IMR-90 (cell line): ENCODE measurements at regions not wholly inside any gene's neighbourhood (a gene's known extent, or its start where the extent isn't known, plus 50 kb on each side); places are given as distances from the start of the nearest gene placed in this dataset.

Experiments
- ATAC-seq: fragments of 200-7000 bp; cut with Tn5 transposase; 2 replicates; pipeline ENCODE4 v1.9.1; 2020; ENCODE audit warnings: low read depth, mild to moderate bottlenecking, moderate library complexity
- BruUV-seq: library from RNA; stranded (reverse); fragments of 400-500 nt; replicated peaks from 2 replicates; lab custom pipeline; 2021; lab: Mats Ljungman, UMichigan
- CTCF ChIA-PET: fragments of 300-600 bp; formaldehyde crosslinking; extraction: SDS; loops from one replicate; lab custom pipeline; 2021; ENCODE audit warnings: antibody characterized with exemption; lab: Yijun Ruan, JAX
- POLR2A ChIA-PET: fragments of 300-600 bp; sonication (Branson Sonifier 250); formaldehyde crosslinking; loops from one replicate; lab custom pipeline; 2022; ENCODE audit warnings: antibody characterized with exemption; ENCODE audit not compliant: unreplicated experiment; lab: Charles Lee
- DNase-seq: peaks from one replicate; pipeline ENCODE4 v3.0.0; 2013
- H2AFZ ChIP-seq: replicated peaks from 2 replicates; pipeline ENCODE3; 2013; ENCODE audit warnings: low read length, mild to moderate bottlenecking; ENCODE audit not compliant: poor library complexity
- H2AK5ac ChIP-seq: 2 replicates; pipeline ENCODE4 v1.6.1; 2013; ENCODE audit warnings: low read depth, low read length, inconsistent platforms
- H2AK9ac ChIP-seq: replicated peaks from 2 replicates; pipeline ENCODE3; 2013; ENCODE audit warnings: mild to moderate bottlenecking, low read depth, low read length, moderate library complexity; ENCODE audit not compliant: poor library complexity
- H2BK120ac ChIP-seq: 2 replicates; pipeline ENCODE4 v1.6.1; 2013; ENCODE audit warnings: low read depth, low read length, inconsistent platforms
- H2BK15ac ChIP-seq: 3 replicates; pipeline ENCODE4 v1.6.1; 2013; ENCODE audit warnings: low read depth, low read length, inconsistent platforms
- H2BK20ac ChIP-seq: 2 replicates; pipeline ENCODE4 v1.6.1; 2013; ENCODE audit warnings: low read depth, mild to moderate bottlenecking, inconsistent platforms, low read length, moderate library complexity
- H2BK5ac ChIP-seq: 2 replicates; pipeline ENCODE4 v1.6.1; 2013; ENCODE audit warnings: mild to moderate bottlenecking, low read depth, low read length, inconsistent platforms; ENCODE audit not compliant: poor library complexity, severe bottlenecking
- H3K14ac ChIP-seq: replicated peaks from 2 replicates; pipeline ENCODE4 v1.6.1; 2013; ENCODE audit warnings: low read depth, low read length, inconsistent platforms
- H3K18ac ChIP-seq: 2 replicates; pipeline ENCODE4 v1.6.1; 2013; ENCODE audit warnings: low read depth, low read length, control low read depth
- H3K23ac ChIP-seq: 2 replicates; pipeline ENCODE4 v1.6.1; 2013; ENCODE audit warnings: low read depth, low read length, inconsistent platforms
- H3K27ac ChIP-seq: 2 replicates; pipeline ENCODE4 v1.5.1; 2013; ENCODE audit warnings: mild to moderate bottlenecking, control low read depth, low read length; ENCODE audit not compliant: insufficient read depth
- H3K27me3 ChIP-seq: 2 replicates; pipeline ENCODE4 v1.6.1; 2013; ENCODE audit warnings: low read length; ENCODE audit not compliant: control insufficient read depth, insufficient read depth
- H3K36me3 ChIP-seq: 2 replicates; pipeline ENCODE4 v1.6.1; 2013; ENCODE audit warnings: low read length, mixed read lengths; ENCODE audit not compliant: control insufficient read depth, insufficient read depth
- H3K4ac ChIP-seq: 2 replicates; pipeline ENCODE4 v1.6.1; 2013; ENCODE audit warnings: low read depth, low read length, inconsistent platforms
- H3K4me1 ChIP-seq: 2 replicates; pipeline ENCODE4 v1.6.1; 2013; ENCODE audit warnings: low read length, mixed read lengths; ENCODE audit not compliant: control insufficient read depth, insufficient read depth
- H3K4me2 ChIP-seq: 2 replicates; pipeline ENCODE4 v1.6.1; 2013; ENCODE audit warnings: low read depth, mild to moderate bottlenecking, control low read depth, low read length, moderate library complexity
- H3K4me3 ChIP-seq: 2 replicates; pipeline ENCODE4 v1.5.1; 2013; ENCODE audit warnings: low read depth, mild to moderate bottlenecking, control low read depth, low read length, moderate library complexity; ENCODE audit not compliant: insufficient read depth
- H3K56ac ChIP-seq: 2 replicates; pipeline ENCODE4 v1.6.1; 2013; ENCODE audit warnings: low read length, inconsistent platforms; ENCODE audit not compliant: insufficient read depth; ENCODE audit errors: extremely low read depth
- H3K79me1 ChIP-seq, 2 experiments: 2 replicates each; pipeline ENCODE4 v1.6.1; 2013; ENCODE audit warnings: low read length in 2 of 2, inconsistent platforms in 1 of 2, low read depth in 1 of 2
- H3K9ac ChIP-seq: 2 replicates; pipeline ENCODE4 v1.6.1; 2013; ENCODE audit warnings: low read depth, low read length, control low read depth
- H3K9me1 ChIP-seq: 2 replicates; pipeline ENCODE4 v1.6.1; 2013; ENCODE audit warnings: low read length, inconsistent platforms; ENCODE audit not compliant: insufficient read depth
- H3K9me3 ChIP-seq: 2 replicates; pipeline ENCODE4 v1.6.1; 2013; ENCODE audit warnings: low read length; ENCODE audit not compliant: control insufficient read depth, insufficient read depth
- H4K20me1 ChIP-seq: 2 replicates; pipeline ENCODE4 v1.6.1; 2013; ENCODE audit warnings: low read length, inconsistent platforms; ENCODE audit not compliant: insufficient read depth
- H4K5ac ChIP-seq: 2 replicates; pipeline ENCODE4 v1.6.1; 2013; ENCODE audit warnings: mild to moderate bottlenecking, low read depth, low read length, control low read depth
- H4K8ac ChIP-seq, 2 experiments: 2 replicates each; pipeline ENCODE4 v1.6.1; 2013; ENCODE audit warnings: low read depth in 2 of 2, low read length in 2 of 2, control low read depth in 1 of 2, inconsistent platforms in 1 of 2
- H4K91ac ChIP-seq: 2 replicates; pipeline ENCODE4 v1.6.1; 2013; ENCODE audit warnings: low read depth, low read length, inconsistent platforms; ENCODE audit not compliant: insufficient read depth
- BHLHE40 ChIP-seq: fragments of 150-350 bp; IDR thresholded peaks from 2 replicates; pipeline ENCODE4 v1.6.1; 2016; ENCODE audit warnings: mild to moderate bottlenecking, low read depth, low read length
- CEBPB ChIP-seq: IDR thresholded peaks from 2 replicates; pipeline ENCODE4 v1.6.1; 2012; ENCODE audit warnings: low read depth, low read length, improper control_type of control experiment
- FOS ChIP-seq: fragments of 150-350 bp; IDR thresholded peaks from 2 replicates; pipeline ENCODE4 v1.6.1; 2016; ENCODE audit warnings: low read depth, low read length
- MAFK ChIP-seq: IDR thresholded peaks from 2 replicates; pipeline ENCODE4 v1.6.1; 2012; ENCODE audit warnings: low read depth, low read length, improper control_type of control experiment
- MXI1 ChIP-seq: IDR thresholded peaks from 2 replicates; pipeline ENCODE4 v1.6.1; 2012; ENCODE audit warnings: low read depth, mild to moderate bottlenecking, low read length, moderate library complexity, borderline replicate concordance
- POLR2A ChIP-seq: IDR thresholded peaks from 2 replicates; pipeline ENCODE4 v1.6.1; 2012; ENCODE audit warnings: mild to moderate bottlenecking, low read depth, low read length
- RAD21 ChIP-seq: IDR thresholded peaks from 2 replicates; pipeline ENCODE4 v1.6.1; 2012; ENCODE audit warnings: low read length, improper control_type of control experiment
- RCOR1 ChIP-seq: IDR thresholded peaks from 2 replicates; pipeline ENCODE4 v1.6.1; 2012; ENCODE audit warnings: mild to moderate bottlenecking, low read length, improper control_type of control experiment; ENCODE audit not compliant: insufficient replicate concordance
- RFX5 ChIP-seq: IDR thresholded peaks from 2 replicates; pipeline ENCODE4 v1.8.0; 2012; ENCODE audit warnings: low read depth, mild to moderate bottlenecking, low read length, moderate library complexity
- SMC3 ChIP-seq: fragments of 150-350 bp; IDR thresholded peaks from 2 replicates; pipeline ENCODE4 v1.6.1; 2016; ENCODE audit warnings: low read depth, mild to moderate bottlenecking, antibody characterized with exemption, low read length, moderate library complexity
- WGBS, 2 experiments: methylation state at CpG; one replicate each; pipeline versions ENCODE4 v1.1.5 to v1.1.7; 2013; ENCODE audit warnings: missing lambda C conversion rate in 2 of 2; ENCODE audit not compliant: insufficient read length in 1 of 2; ENCODE audit errors: extremely low coverage in 2 of 2; 5-methylcytosine and 5-hydroxymethylcytosine counted together
- dilution Hi-C: fragments of 300-500 bp; cut with HindIII; formaldehyde crosslinking; loops from one replicate; pipeline ENCODE4 v1.14.3; 2018; ENCODE audit warnings: low sequenced_read_pairs; ENCODE audit not compliant: unreplicated experiment
- in situ Hi-C: fragments of 300-500 bp; cut with MboI; formaldehyde crosslinking; loops from 3 replicates; pipeline ENCODE4 v1.14.3; 2019; ENCODE audit warnings: low sequenced_read_pairs, inconsistent platforms, mixed read lengths
- intact Hi-C: fragments of 100-400 bp; cut with micrococcal nuclease; formaldehyde crosslinking; loops from 2 replicates; pipeline ENCODE4 v1.10.0; 2022
- TF ChIP-seq, protein P1 (sequence below): fragments of 150-350 bp; IDR thresholded peaks from 2 replicates; pipeline ENCODE4 v1.6.1; 2016; ENCODE audit warnings: low read depth, mild to moderate bottlenecking, low read length, moderate library complexity, borderline replicate concordance
- TF ChIP-seq, protein P2 (sequence below): conservative IDR thresholded peaks from 2 replicates; pipeline ENCODE4 v1.5.1; 2012; ENCODE audit warnings: mild to moderate bottlenecking, low read depth, low read length, improper control_type of control experiment
- TF ChIP-seq, protein P3 (sequence below): fragments of 150-350 bp; IDR thresholded peaks from 2 replicates; pipeline ENCODE4 v1.6.1; 2017; ENCODE audit warnings: mild to moderate bottlenecking, antibody characterized with exemption, low read length, low read depth

DNA sequence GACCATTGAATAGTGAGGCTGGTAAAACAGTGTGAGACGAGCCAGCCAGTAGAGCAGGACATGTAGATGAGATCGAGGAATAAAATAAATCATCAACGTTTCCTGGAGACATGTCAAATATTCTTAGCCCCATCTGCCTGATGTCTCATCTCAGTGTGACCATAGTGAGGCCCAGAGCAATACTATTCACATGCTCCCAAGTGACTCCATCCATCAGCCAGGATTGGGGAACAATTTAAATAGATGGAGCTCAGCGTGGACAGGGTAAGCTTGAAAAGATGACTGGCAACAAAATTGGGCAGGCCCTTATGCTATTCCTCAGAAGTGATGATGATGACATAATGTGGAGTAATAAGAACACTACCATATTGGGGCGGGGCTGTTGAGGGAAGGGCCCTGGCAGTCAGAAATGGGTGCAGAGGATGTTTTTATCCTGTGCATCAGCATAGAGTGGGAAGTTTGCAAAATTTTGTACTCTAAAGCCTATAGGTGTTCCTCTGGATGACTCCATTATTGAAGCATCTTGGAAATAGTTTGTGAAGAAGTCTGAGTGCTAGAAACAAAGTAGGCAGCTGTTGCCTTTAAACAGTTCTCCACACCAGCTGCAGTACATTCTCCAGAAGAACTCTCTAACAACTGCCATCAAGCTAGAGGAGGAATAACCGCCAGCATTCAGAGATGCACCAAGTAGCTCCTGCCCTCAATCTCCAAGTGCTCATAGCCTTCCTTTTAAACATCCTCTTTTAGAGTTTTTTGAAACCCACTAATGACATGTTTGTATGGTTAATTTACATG is 333.0 kb downstream of the DCHS2 start:
- no peak overlapping the region for H2BK15ac ChIP-seq
- ChIA-PET CTCF (no interaction called here), POLR2A (no interaction called here)
- no peak overlapping the region for H4K91ac ChIP-seq
- in situ Hi-C loops (no loop called here), intact Hi-C loops (no loop called here), dilution Hi-C loops (no loop called here)
- BruUV-seq = no TSS peak
- H2AK9ac ChIP-seq = no peak overlapping the region
- H4K5ac ChIP-seq = no peak overlapping the region
- no peak overlapping the region for H2AK5ac ChIP-seq
- no peak overlapping the region for H3K27ac ChIP-seq
- H3K9me3 ChIP-seq = peaks cover 2% of the 10 kb centered on the region; the same call in 1 of the 2 replicates
- no peaks in the 10 kb centered on the region for H3K9me1 ChIP-seq
- H3K56ac ChIP-seq = no peak overlapping the region; the same call in 1 of the 2 replicates
- ATAC-seq (no peak), DNase-seq (no peak)
- no peak overlapping the region for H3K23ac ChIP-seq
- WGBS, 2 experiments = 67% methylated on average over 1 of the region's 6 CpGs; no CpG with 5 or more reads in 1 of the 2 experiments
- H3K36me3 ChIP-seq = no peaks in the 10 kb centered on the region
- no peak overlapping the region for H3K18ac ChIP-seq
- H3K79me1 ChIP-seq = no peaks in the 10 kb centered on the region
- H2BK20ac ChIP-seq = no peak overlapping the region
- no peaks in the 10 kb centered on the region for H3K4me1 ChIP-seq
- no peak overlapping the region for H2BK120ac ChIP-seq
- H2AFZ ChIP-seq = no peak overlapping the region
- no peak overlapping the region for H3K4me2 ChIP-seq
- H3K27me3 ChIP-seq = no peaks in the 10 kb centered on the region
- H4K20me1 ChIP-seq = no peaks in the 10 kb centered on the region
- H3K4me3 ChIP-seq = no peak overlapping the region
- no peak overlapping the region for H2BK5ac ChIP-seq
- no peak for TF ChIP-seq BHLHE40
- no peak for TF ChIP-seq SMC3
- TF ChIP-seq, protein P1, sequence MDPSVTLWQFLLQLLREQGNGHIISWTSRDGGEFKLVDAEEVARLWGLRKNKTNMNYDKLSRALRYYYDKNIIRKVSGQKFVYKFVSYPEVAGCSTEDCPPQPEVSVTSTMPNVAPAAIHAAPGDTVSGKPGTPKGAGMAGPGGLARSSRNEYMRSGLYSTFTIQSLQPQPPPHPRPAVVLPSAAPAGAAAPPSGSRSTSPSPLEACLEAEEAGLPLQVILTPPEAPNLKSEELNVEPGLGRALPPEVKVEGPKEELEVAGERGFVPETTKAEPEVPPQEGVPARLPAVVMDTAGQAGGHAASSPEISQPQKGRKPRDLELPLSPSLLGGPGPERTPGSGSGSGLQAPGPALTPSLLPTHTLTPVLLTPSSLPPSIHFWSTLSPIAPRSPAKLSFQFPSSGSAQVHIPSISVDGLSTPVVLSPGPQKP = no peak
- no peak for TF ChIP-seq FOS
- no peak for TF ChIP-seq RCOR1
- no peak for TF ChIP-seq CEBPB
- TF ChIP-seq MXI1 = no peak
- TF ChIP-seq, protein P2, sequence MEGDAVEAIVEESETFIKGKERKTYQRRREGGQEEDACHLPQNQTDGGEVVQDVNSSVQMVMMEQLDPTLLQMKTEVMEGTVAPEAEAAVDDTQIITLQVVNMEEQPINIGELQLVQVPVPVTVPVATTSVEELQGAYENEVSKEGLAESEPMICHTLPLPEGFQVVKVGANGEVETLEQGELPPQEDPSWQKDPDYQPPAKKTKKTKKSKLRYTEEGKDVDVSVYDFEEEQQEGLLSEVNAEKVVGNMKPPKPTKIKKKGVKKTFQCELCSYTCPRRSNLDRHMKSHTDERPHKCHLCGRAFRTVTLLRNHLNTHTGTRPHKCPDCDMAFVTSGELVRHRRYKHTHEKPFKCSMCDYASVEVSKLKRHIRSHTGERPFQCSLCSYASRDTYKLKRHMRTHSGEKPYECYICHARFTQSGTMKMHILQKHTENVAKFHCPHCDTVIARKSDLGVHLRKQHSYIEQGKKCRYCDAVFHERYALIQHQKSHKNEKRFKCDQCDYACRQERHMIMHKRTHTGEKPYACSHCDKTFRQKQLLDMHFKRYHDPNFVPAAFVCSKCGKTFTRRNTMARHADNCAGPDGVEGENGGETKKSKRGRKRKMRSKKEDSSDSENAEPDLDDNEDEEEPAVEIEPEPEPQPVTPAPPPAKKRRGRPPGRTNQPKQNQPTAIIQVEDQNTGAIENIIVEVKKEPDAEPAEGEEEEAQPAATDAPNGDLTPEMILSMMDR = no peak
- no peak for TF ChIP-seq RAD21
- no peak for TF ChIP-seq RFX5
- TF ChIP-seq MAFK = no peak
- TF ChIP-seq POLR2A = no peak
- TF ChIP-seq, protein P3, sequence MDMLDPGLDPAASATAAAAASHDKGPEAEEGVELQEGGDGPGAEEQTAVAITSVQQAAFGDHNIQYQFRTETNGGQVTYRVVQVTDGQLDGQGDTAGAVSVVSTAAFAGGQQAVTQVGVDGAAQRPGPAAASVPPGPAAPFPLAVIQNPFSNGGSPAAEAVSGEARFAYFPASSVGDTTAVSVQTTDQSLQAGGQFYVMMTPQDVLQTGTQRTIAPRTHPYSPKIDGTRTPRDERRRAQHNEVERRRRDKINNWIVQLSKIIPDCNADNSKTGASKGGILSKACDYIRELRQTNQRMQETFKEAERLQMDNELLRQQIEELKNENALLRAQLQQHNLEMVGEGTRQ = no peak
- H3K9ac ChIP-seq = no peak overlapping the region
- H4K8ac ChIP-seq = no peak overlapping the region
- H3K14ac ChIP-seq = no peak overlapping the region
- H3K4ac ChIP-seq = no peak overlapping the region
